HCT116 (cell line): ENCODE measurements at regions not wholly inside any gene's neighbourhood (a gene's known extent, or its start where the extent isn't known, plus 50 kb on each side); places are given as distances from the start of the nearest gene placed in this dataset.

Experiments
- ATAC-seq: fragments of 200-7000 bp; cut with Tn5 transposase; 2 replicates; pipeline ENCODE4 v1.9.1; 2020; ENCODE audit warnings: mild to moderate bottlenecking, moderate library complexity
- BruUV-seq: library from RNA; stranded (reverse); fragments of 400-500 nt; replicated peaks from 2 replicates; lab custom pipeline; 2021; lab: Mats Ljungman, UMichigan
- CTCF ChIA-PET: fragments of 300-600 bp; sonication (Branson Sonifier 250); formaldehyde crosslinking; loops from one replicate; lab custom pipeline; 2021; ENCODE audit warnings: antibody characterized with exemption; lab: Charles Lee
- POLR2A ChIA-PET: fragments of 300-600, 350-600 bp; sonication (Branson Sonifier 250); formaldehyde crosslinking; loops from one replicate; lab custom pipeline; 2021; ENCODE audit warnings: antibody characterized with exemption; lab: Charles Lee
- RAD21 ChIA-PET, 2 experiments: fragments of 300-600 bp; sonication (Branson Sonifier 250); formaldehyde crosslinking; loops; one replicate each; lab custom pipeline; 2023; ENCODE audit warnings: low total read pairs in 2 of 2; ENCODE audit not compliant: uncharacterized antibody in 2 of 2, unreplicated experiment in 2 of 2, low non-redundant PET in 1 of 2; lab: Charles Lee
- DNase-seq: peaks from one replicate; pipeline ENCODE4 v3.0.0-alpha.2; 2010; ENCODE audit warnings: low read depth, low spot score
- H2AFZ ChIP-seq: fragments of 200-600 bp; shearing (Covaris generic), sonication (generic); 2 replicates; pipeline ENCODE4 v1.6.1; 2017; ENCODE audit warnings: low read depth, mixed run types, mixed read lengths, antibody characterized with exemption, low read length; ENCODE audit not compliant: poor library complexity, severe bottlenecking
- H3K27ac ChIP-seq: 2 replicates; pipeline ENCODE4 v1.5.1; 2012; ENCODE audit warnings: low read depth, low read length
- H3K27me3 ChIP-seq: fragments of 200-600 bp; sonication (generic); 2 replicates; pipeline ENCODE4 v1.6.1; 2016; ENCODE audit warnings: mixed run types, low read length, mixed read lengths; ENCODE audit not compliant: insufficient read depth
- H3K36me3 ChIP-seq, 2 experiments: fragments of 200-500 bp in 1 of 2; fragments of 200-600 bp in 1 of 2; sonication (Bioruptor generic) in 1 of 2; sonication (generic) in 1 of 2; 2 replicates each; pipeline versions ENCODE4 v1.5.1 to v1.6.1; 2014 to 2016; ENCODE audit warnings: low read length in 2 of 2, inconsistent platforms in 1 of 2, mixed read lengths in 1 of 2, mixed run types in 1 of 2; ENCODE audit not compliant: insufficient read depth in 2 of 2, control insufficient read depth in 1 of 2
- H3K4me1 ChIP-seq, 2 experiments: fragments of 200-600 bp in 1 of 2; sonication (generic) in 1 of 2; 2 replicates each; pipeline versions ENCODE4 v1.5.1 to v1.6.1; 2012 to 2017; ENCODE audit warnings: low read length in 2 of 2, inconsistent platforms in 1 of 2, mild to moderate bottlenecking in 1 of 2, mixed read lengths in 1 of 2, mixed run types in 1 of 2, moderate library complexity in 1 of 2; ENCODE audit not compliant: insufficient read depth in 2 of 2, control insufficient read depth in 1 of 2
- H3K4me2 ChIP-seq: fragments of 200-600 bp; sonication (generic); 2 replicates; pipeline ENCODE4 v1.6.1; 2017; ENCODE audit warnings: mixed run types, low read length, mixed read lengths
- H3K4me3 ChIP-seq, 2 experiments: fragments of 200-600 bp in 1 of 2; sonication (generic) in 1 of 2; replicated peaks in 1 of 2; 2 replicates each; pipeline ENCODE4 v1.5.1; 2011 to 2016; ENCODE audit warnings: low read length in 2 of 2, control low read depth in 1 of 2, low read depth in 1 of 2, mild to moderate bottlenecking in 1 of 2, mixed read lengths in 1 of 2, mixed run types in 1 of 2
- H3K79me2 ChIP-seq: fragments of 200-600 bp; sonication (generic); 2 replicates; pipeline ENCODE4 v1.6.1; 2017; ENCODE audit warnings: mild to moderate bottlenecking, mixed run types, low read length, moderate library complexity, mixed read lengths; ENCODE audit not compliant: insufficient read depth
- H3K9ac ChIP-seq: fragments of 200-600 bp; sonication (generic); 2 replicates; pipeline ENCODE4 v1.6.1; 2016; ENCODE audit warnings: low read length, mixed read lengths
- H3K9me2 ChIP-seq: fragments of 200-600 bp; sonication (generic), shearing (Covaris generic); 2 replicates; pipeline ENCODE4 v1.6.1; 2017; ENCODE audit warnings: mixed run types, mild to moderate bottlenecking, moderate library complexity; ENCODE audit not compliant: insufficient read depth
- H3K9me3 ChIP-seq, 2 experiments: fragments of 200-500 bp in 1 of 2; fragments of 200-600 bp in 1 of 2; sonication (Bioruptor generic) in 1 of 2; sonication (generic) in 1 of 2; 2 replicates each; pipeline ENCODE4 v1.6.1; 2014 to 2017; ENCODE audit warnings: low read length in 2 of 2, mixed read lengths in 2 of 2, inconsistent platforms in 1 of 2, low read depth in 1 of 2, mild to moderate bottlenecking in 1 of 2, mixed run types in 1 of 2, moderate library complexity in 1 of 2; ENCODE audit not compliant: control insufficient read depth in 1 of 2, insufficient read depth in 1 of 2
- H4K20me1 ChIP-seq: fragments of 200-600 bp; sonication (generic), shearing (Covaris generic); 2 replicates; pipeline ENCODE4 v1.6.1; 2017; ENCODE audit warnings: mixed run types, mild to moderate bottlenecking, moderate library complexity; ENCODE audit not compliant: insufficient read depth
- CBX3 ChIP-seq: IDR thresholded peaks from 2 replicates; pipeline ENCODE4 v1.6.1; 2012; ENCODE audit warnings: low read depth
- CEBPB ChIP-seq: IDR thresholded peaks from 2 replicates; pipeline ENCODE4 v1.6.1; 2012; ENCODE audit warnings: low read depth
- EGR1 ChIP-seq: IDR thresholded peaks from 2 replicates; pipeline ENCODE4 v1.6.1; 2012; ENCODE audit warnings: low read depth
- ELF1 ChIP-seq: IDR thresholded peaks from 2 replicates; pipeline ENCODE4 v1.6.1; 2012; ENCODE audit warnings: low read depth, borderline replicate concordance
- EZH2 ChIP-seq: fragments of 200-600 bp; sonication (generic); IDR thresholded peaks from 2 replicates; pipeline ENCODE4 v1.6.1; 2017; ENCODE audit warnings: antibody characterized with exemption, mixed run types
- EZH2phosphoT487 ChIP-seq: fragments of 200-600 bp; IDR thresholded peaks from 2 replicates; pipeline ENCODE4 v1.6.1; 2018; ENCODE audit warnings: antibody characterized with exemption, borderline replicate concordance
- FOSL1 ChIP-seq: IDR thresholded peaks from 2 replicates; pipeline ENCODE4 v1.6.1; 2012; ENCODE audit warnings: low read depth
- JUND ChIP-seq: IDR thresholded peaks from 2 replicates; pipeline ENCODE4 v1.6.1; 2012
- MAX ChIP-seq: IDR thresholded peaks from 2 replicates; pipeline ENCODE4 v1.6.1; 2012
- POLR2A ChIP-seq: IDR thresholded peaks from 2 replicates; pipeline ENCODE4 v1.7.0; 2011; ENCODE audit warnings: borderline replicate concordance; ENCODE audit not compliant: insufficient read depth, insufficient read length; ENCODE audit errors: extremely low read depth
- POLR2AphosphoS5 ChIP-seq: IDR thresholded peaks from 2 replicates; pipeline ENCODE4 v1.6.1; 2011; ENCODE audit warnings: mild to moderate bottlenecking, low read depth, low read length, moderate library complexity
- RAD21 ChIP-seq: IDR thresholded peaks from 2 replicates; pipeline ENCODE4 v1.6.1; 2012; ENCODE audit warnings: low read depth, mild to moderate bottlenecking
- REST ChIP-seq: IDR thresholded peaks from 2 replicates; pipeline ENCODE4 v1.6.1; 2012; ENCODE audit warnings: low read depth
- SIN3A ChIP-seq: IDR thresholded peaks from 2 replicates; pipeline ENCODE4 v1.6.1; 2012; ENCODE audit warnings: low read depth
- TCF7L2 ChIP-seq: IDR thresholded peaks from 2 replicates; pipeline ENCODE4 v1.7.0; 2011; ENCODE audit warnings: borderline replicate concordance, inconsistent platforms; ENCODE audit not compliant: insufficient read depth, insufficient read length; ENCODE audit errors: extremely low read depth
- YY1 ChIP-seq: IDR thresholded peaks from 2 replicates; pipeline ENCODE4 v1.6.1; 2011; ENCODE audit warnings: low read length, low read depth, moderate library complexity, mild to moderate bottlenecking; ENCODE audit not compliant: insufficient replicate concordance; ENCODE audit errors: extremely low read depth
- ZBTB33 ChIP-seq: IDR thresholded peaks from 2 replicates; pipeline ENCODE4 v1.6.1; 2011; ENCODE audit warnings: mild to moderate bottlenecking, low read length, moderate library complexity; ENCODE audit not compliant: insufficient replicate concordance; ENCODE audit errors: extremely low read depth
- ZFX ChIP-seq: fragments of 450-650 bp; IDR thresholded peaks from 2 replicates; pipeline ENCODE4 v1.6.1; 2017
- ZNF274 ChIP-seq: fragments of 200-500 bp; sonication (Bioruptor generic); IDR thresholded peaks from 2 replicates; pipeline ENCODE4 v1.6.1; 2014; ENCODE audit warnings: mild to moderate bottlenecking, low read depth, low read length, inconsistent platforms
- intact Hi-C: fragments of 100-400 bp; cut with micrococcal nuclease; formaldehyde crosslinking; loops from 2 replicates; pipeline ENCODE4 v1.10.0; 2022

- Histone ChIP-seq H4K20me1 (no peaks in the 10 kb centered on the region), H3K9me3 (no peaks in the 10 kb centered on the region), H3K4me1 (no peaks in the 10 kb centered on the region), H3K27me3 (no peaks in the 10 kb centered on the region), H3K4me3 (no peak overlapping the region), H2AFZ (no peak overlapping the region), H3K79me2 (no peaks in the 10 kb centered on the region), H3K9me2 (no peaks in the 10 kb centered on the region), H3K27ac (no peak overlapping the region), H3K36me3 (no peaks in the 10 kb centered on the region), H3K4me2 (no peak overlapping the region), H3K9ac (no peak overlapping the region)
- CTCF ChIA-PET: no interaction called here
- POLR2A ChIA-PET: no interaction called here
- RAD21 ChIA-PET: no interaction called here
- TF ChIP-seq TCF7L2 (no peak), SIN3A (no peak), EZH2 (no peak), ZFX (no peak), FOSL1 (no peak), EGR1 (no peak), RAD21 (no peak), MAX (no peak), CEBPB (no peak), EZH2phosphoT487 (no peak), POLR2AphosphoS5 (no peak), YY1 (no peak), ZNF274 (no peak), ELF1 (no peak), POLR2A (no peak), JUND (no peak), CBX3 (no peak), ZBTB33 (no peak), REST (no peak)
- intact Hi-C loops: no loop called here
- no peak for ATAC-seq
- no TSS peak for BruUV-seq
- no peak for DNase-seq
Observed at GRCh38 chr1:58979677-58980076, 195.8 kb upstream of the JUN start.
